A673 (cell line): ENCODE measurements at regions not wholly inside any gene's neighbourhood (a gene's known extent, or its start where the extent isn't known, plus 50 kb on each side); places are given as distances from the start of the nearest gene placed in this dataset.

ENCODE experiments used
- CTCF ChIP-seq: fragments of 300-800, 200-600 bp; sonication (generic); conservative IDR thresholded peaks from 2 replicates; pipeline ENCODE4 v1.5.1; 2017; ENCODE audit warnings: low read depth, mild to moderate bottlenecking, antibody characterized with exemption, low read length, moderate library complexity, mixed read lengths
- EZH2 ChIP-seq: fragments of 200-600 bp; sonication (generic); IDR thresholded peaks from 2 replicates; pipeline ENCODE4 v1.6.1; 2017; ENCODE audit warnings: borderline replicate concordance, low read depth, mild to moderate bottlenecking, mixed read lengths, antibody characterized with exemption, low read length; ENCODE audit not compliant: poor library complexity, severe bottlenecking

- no peak for TF ChIP-seq CTCF
- no peak for TF ChIP-seq EZH2
These were observed 68.7 kb downstream of the RHOB start for GRCh38 chr2:20515290-20516220.
